K562 (cell line): ENCODE measurements at regions not wholly inside any gene's neighbourhood (a gene's known extent, or its start where the extent isn't known, plus 50 kb on each side); places are given as distances from the start of the nearest gene placed in this dataset.

Source experiments
- ATAC-seq: fragments of 200-7000 bp; cut with Tn5 transposase; 3 replicates; pipeline ENCODE4 v1.9.1; 2020; ENCODE audit warnings: moderate library complexity
- BruUV-seq: library from RNA; stranded (reverse); fragments of 400-500 nt; replicated peaks from 2 replicates; lab custom pipeline; 2021; lab: Mats Ljungman, UMichigan
- CTCF ChIA-PET: fragments of 300-600 bp; formaldehyde crosslinking; extraction: SDS; loops from one replicate; lab custom pipeline; 2021; ENCODE audit warnings: low intra/inter-chr PET ratio; lab: Yijun Ruan, JAX
- POLR2A ChIA-PET: fragments of 300-600, 350-650 bp; sonication (Branson Sonifier 250); formaldehyde crosslinking; extraction: SDS; loops from one replicate; lab custom pipeline; 2021; ENCODE audit warnings: antibody characterized with exemption, inconsistent platforms; lab: Yijun Ruan, JAX
- DNase-seq, 4 experiments: peaks; one replicate each; pipeline versions ENCODE4 v3.0.0 to v3.0.0-alpha.2; 2011 to 2018; ENCODE audit warnings: low spot score in 3 of 4, mixed read lengths in 3 of 4; ENCODE audit errors: extremely low read depth in 1 of 4
- FAIRE-seq: peaks from 2 replicates; lab custom pipeline; 2011; peaks lifted over from hg19 to GRCh38; lab: Jason Lieb, UNC
- H2AFZ ChIP-seq: 2 replicates; pipeline ENCODE4 v1.6.0; 2011; ENCODE audit warnings: low read depth, low read length, control low read depth, inconsistent platforms
- H3K27ac ChIP-seq: fragments of 200-600 bp; 3 replicates; pipeline ENCODE4 v1.8.0; 2011; ENCODE audit warnings: low read depth, mild to moderate bottlenecking, control low read depth, inconsistent platforms, low read length, moderate library complexity, mixed read lengths; ENCODE audit errors: extremely low read depth
- H3K27me3 ChIP-seq, 2 experiments: fragments of 300-600 bp in 1 of 2; 2 replicates in 1 of 2; 3 replicates in 1 of 2; pipeline versions ENCODE4 v1.6.0 to v1.8.0; 2011; ENCODE audit warnings: inconsistent platforms in 2 of 2, low read length in 2 of 2, mild to moderate bottlenecking in 1 of 2, mixed read lengths in 1 of 2, moderate library complexity in 1 of 2; ENCODE audit not compliant: control insufficient read depth in 2 of 2, insufficient read depth in 2 of 2
- H3K36me3 ChIP-seq: fragments of 300-600 bp; 3 replicates; pipeline ENCODE4 v1.8.0; 2011; ENCODE audit warnings: mild to moderate bottlenecking, low read length, inconsistent platforms; ENCODE audit not compliant: control insufficient read depth, insufficient read depth
- H3K4me1 ChIP-seq, 2 experiments: fragments of 200-600 bp in 1 of 2; replicated peaks in 1 of 2; 2 replicates in 1 of 2; 3 replicates in 1 of 2; pipeline versions ENCODE4 v1.5.1 to v1.8.0; 2011; ENCODE audit warnings: inconsistent platforms in 2 of 2, low read length in 2 of 2, mild to moderate bottlenecking in 1 of 2, mixed read lengths in 1 of 2, moderate library complexity in 1 of 2; ENCODE audit not compliant: control insufficient read depth in 2 of 2, insufficient read depth in 2 of 2
- H3K4me2 ChIP-seq: 2 replicates; pipeline ENCODE4 v1.6.1; 2011; ENCODE audit warnings: low read length, control low read depth, inconsistent platforms, mixed read lengths; ENCODE audit not compliant: insufficient read depth
- H3K4me3 ChIP-seq: fragments of 200-600 bp; sonication (generic), shearing (Covaris generic); 2 replicates; pipeline ENCODE4 v1.5.1; 2016; ENCODE audit warnings: control low read depth, inconsistent platforms
- H3K79me2 ChIP-seq: fragments of 200-600 bp; 3 replicates; pipeline ENCODE4 v1.8.0; 2011; ENCODE audit warnings: low read length, inconsistent platforms; ENCODE audit not compliant: control insufficient read depth, insufficient read depth
- H3K9ac ChIP-seq, 2 experiments: 2 replicates each; pipeline versions ENCODE4 v1.6.0 to v1.6.1; 2011; ENCODE audit warnings: low read depth in 2 of 2, low read length in 2 of 2, control low read depth in 1 of 2, inconsistent platforms in 1 of 2, mild to moderate bottlenecking in 1 of 2, mixed read lengths in 1 of 2; ENCODE audit not compliant: insufficient read depth in 1 of 2
- H3K9me1 ChIP-seq: one replicate; pipeline ENCODE4 v1.6.0; 2011; ENCODE audit warnings: inconsistent platforms, mild to moderate bottlenecking, low read length, moderate library complexity; ENCODE audit not compliant: control insufficient read depth, insufficient read depth
- H3K9me3 ChIP-seq: replicated peaks from 2 replicates; pipeline ENCODE4 v1.5.1; 2011; ENCODE audit warnings: low read depth, low read length, inconsistent platforms; ENCODE audit not compliant: control insufficient read depth, insufficient read depth
- H4K20me1 ChIP-seq: replicated peaks from 2 replicates; pipeline ENCODE4 v1.6.1; 2011; ENCODE audit warnings: low read length, inconsistent platforms, mixed read lengths; ENCODE audit not compliant: control insufficient read depth, insufficient read depth
- EGR1 ChIP-seq: fragments of 450-650 bp; conservative IDR thresholded peaks from 2 replicates; pipeline ENCODE4 v1.6.1; 2017; ENCODE audit warnings: mild to moderate bottlenecking
- HDAC3 ChIP-seq: fragments of 450-650 bp; IDR thresholded peaks from 2 replicates; pipeline ENCODE4 v1.6.1; 2018; ENCODE audit warnings: borderline replicate concordance, mild to moderate bottlenecking, moderate library complexity; ENCODE audit not compliant: partially characterized antibody
- JUND ChIP-seq, 2 experiments: IDR thresholded peaks; 2 replicates in 1 of 2; 3 replicates in 1 of 2; pipeline ENCODE4 v1.6.1; 2011; ENCODE audit warnings: borderline replicate concordance in 2 of 2, low read depth in 2 of 2, low read length in 2 of 2, improper control_type of control experiment in 1 of 2, missing biosample characterization in 1 of 2, missing genetic modification characterization in 1 of 2, missing genetic modification reagents in 1 of 2
- MEIS2 ChIP-seq: fragments of 450-650 bp; IDR thresholded peaks from 2 replicates; pipeline ENCODE4 v1.6.1; 2014; ENCODE audit warnings: mild to moderate bottlenecking; ENCODE audit not compliant: partially characterized antibody
- NFYB ChIP-seq: IDR thresholded peaks from 2 replicates; pipeline ENCODE4 v1.6.1; 2011; ENCODE audit warnings: mild to moderate bottlenecking, moderate library complexity; ENCODE audit not compliant: insufficient read length; ENCODE audit errors: extremely low read depth
- TAF7 ChIP-seq: fragments of 450-650 bp; IDR thresholded peaks from 2 replicates; pipeline ENCODE4 v1.6.1; 2016; ENCODE audit warnings: missing genetic modification characterization, missing compliant biosample characterization
- ZNF146 ChIP-seq: IDR thresholded peaks from one replicate; pipeline ENCODE4 v1.6.1; 2018; ENCODE audit warnings: missing compliant biosample characterization; ENCODE audit not compliant: unreplicated experiment
- ZNF239 ChIP-seq: fragments of 250-450 bp; sonication (Bioruptor Pico); IDR thresholded peaks from 2 replicates; pipeline ENCODE4 v1.4.0; 2020; ENCODE audit warnings: mild to moderate bottlenecking
- ZNF347 ChIP-seq: fragments of 450-650 bp; formaldehyde crosslinking; IDR thresholded peaks from 2 replicates; pipeline ENCODE4 v1.4.0; 2020; ENCODE audit warnings: low read depth, mild to moderate bottlenecking, moderate library complexity
- WGBS: fragments of 100-300 bp; shearing (Covaris generic); methylation state at CpG from one replicate; pipeline ENCODE4 v1.1.6; 2016; ENCODE audit warnings: low coverage, mixed read lengths; ENCODE audit not compliant: insufficient coverage; ENCODE audit errors: missing lambda C conversion rate; 5-methylcytosine and 5-hydroxymethylcytosine counted together
- in situ Hi-C: fragments of 300-500 bp; cut with MboI; formaldehyde crosslinking; loops from 4 replicates; pipeline ENCODE4 v1.15.0; 2018; ENCODE audit warnings: inconsistent platforms, mixed read lengths
- intact Hi-C: fragments of 100-400 bp; cut with micrococcal nuclease; formaldehyde crosslinking; loops from 2 replicates; pipeline ENCODE4 v1.14.2; 2022

DNA sequence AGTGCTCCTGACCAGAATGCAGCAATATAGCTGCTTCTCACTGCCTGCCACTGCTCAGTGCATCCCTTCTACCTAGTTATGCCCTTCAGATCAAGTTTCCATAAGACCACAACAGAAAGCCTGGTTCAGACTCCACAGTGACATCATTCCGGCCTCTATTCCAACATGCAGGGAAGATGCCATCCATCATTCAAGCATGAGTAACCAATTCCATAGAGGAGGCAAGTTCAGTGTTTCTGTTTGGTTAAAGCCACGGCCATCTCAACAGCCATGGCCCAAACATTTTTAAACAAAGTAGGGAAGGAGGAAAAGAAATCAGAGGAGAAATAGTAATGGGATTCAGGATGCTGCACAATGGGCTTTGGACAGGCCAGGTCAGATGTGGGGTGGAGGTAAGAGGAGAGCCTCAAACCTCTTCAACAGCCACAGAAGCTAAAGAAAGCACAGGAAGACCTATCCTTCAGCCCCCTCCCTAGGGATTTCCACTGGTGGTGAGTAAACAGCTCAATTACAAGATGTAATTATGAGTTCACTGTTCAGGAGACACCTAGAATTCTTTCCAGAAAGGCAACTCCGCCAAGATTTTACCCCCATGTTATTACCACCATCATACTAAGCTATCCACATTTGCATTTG, 484.9 kb downstream of the SETD4 start:
- Histone ChIP-seq H4K20me1 (no peaks in the 10 kb centered on the region), H3K79me2 (no peaks in the 10 kb centered on the region), H3K4me1 (no peaks in the 10 kb centered on the region), H2AFZ (no peak overlapping the region), H3K9ac (no peak overlapping the region), H3K4me3 (no peak overlapping the region), H3K36me3 (no peaks in the 10 kb centered on the region), H3K9me1 (no peaks in the 10 kb centered on the region), H3K27me3 (peaks cover 2 to 12% of the 10 kb centered on the region in 2 experiments; a peak in 4 of 5 replicates), H3K9me3 (no peaks in the 10 kb centered on the region), H3K27ac (no peak overlapping the region), H3K4me2 (no peak overlapping the region)
- in situ Hi-C loops: no loop called here
- WGBS: 2% methylated on average over 3 of the region's 3 CpGs
- ChIA-PET POLR2A (interaction anchor here (1.6 kb wide), 1 partner anchor 25 kb away, joined by 3 read pairs; no protein-coding TSS in a partner anchor), CTCF (no interaction called here)
- TF ChIP-seq EGR1 (no peak), HDAC3 (no peak), ZNF239 (CRISPR knock-in tag) (no peak), NFYB (no peak), ZNF146 (CRISPR knock-in tag) (no peak), ZNF347 (CRISPR knock-in tag) (no peak), JUND (IDR thresholded peaks at IDR 0.05; ENCODE audit: borderline replicate concordance, low read depth, low read length) (no peak), JUND (tag; IDR thresholded peaks at IDR 0.05; ENCODE audit: borderline replicate concordance, low read depth, low read length) (no peak), MEIS2 (peak; percentile 7), TAF7 (tag) (no peak)
- no peak for DNase-seq
- FAIRE-seq: no peak
- intact Hi-C loops: no loop called here
- ATAC-seq: no peak
- no TSS peak for BruUV-seq
